MM.1S (cell line): ENCODE measurements at regions not wholly inside any gene's neighbourhood (a gene's known extent, or its start where the extent isn't known, plus 50 kb on each side); places are given as distances from the start of the nearest gene placed in this dataset.

Experiments
- EZH2 ChIP-seq: fragments of 300-600 bp; sonication (generic); optimal IDR thresholded peaks from 2 replicates; pipeline ENCODE3; 2017; ENCODE audit warnings: low read depth, mild to moderate bottlenecking, antibody characterized with exemption, low read length, mixed read lengths
- TF ChIP-seq, protein P1 (sequence below): fragments of 300-600 bp; sonication (generic); IDR thresholded peaks from 2 replicates; pipeline ENCODE4 v1.5.1; 2016; ENCODE audit warnings: antibody characterized with exemption, low read length, mixed read lengths

DNA sequence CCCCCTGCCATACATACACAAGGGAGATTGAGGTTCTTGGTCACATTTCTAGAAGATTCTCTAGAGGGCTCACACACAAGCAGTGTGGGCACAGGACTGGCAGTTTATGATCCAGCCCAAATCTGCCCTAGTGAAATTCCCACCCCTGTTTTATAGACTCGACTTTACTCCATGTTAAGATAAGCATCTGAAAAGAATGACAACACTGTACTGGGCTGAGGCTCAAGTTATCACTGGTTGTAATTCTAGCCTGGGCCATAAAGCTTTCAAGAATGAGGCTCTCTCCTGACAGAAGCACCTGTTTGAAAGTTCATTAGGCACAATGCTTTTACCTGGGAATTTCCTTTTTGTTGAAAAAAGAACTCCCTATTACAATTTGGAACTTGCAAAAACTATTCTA, 195.6 kb upstream of the GLI3 start:
- TF ChIP-seq, protein P1, sequence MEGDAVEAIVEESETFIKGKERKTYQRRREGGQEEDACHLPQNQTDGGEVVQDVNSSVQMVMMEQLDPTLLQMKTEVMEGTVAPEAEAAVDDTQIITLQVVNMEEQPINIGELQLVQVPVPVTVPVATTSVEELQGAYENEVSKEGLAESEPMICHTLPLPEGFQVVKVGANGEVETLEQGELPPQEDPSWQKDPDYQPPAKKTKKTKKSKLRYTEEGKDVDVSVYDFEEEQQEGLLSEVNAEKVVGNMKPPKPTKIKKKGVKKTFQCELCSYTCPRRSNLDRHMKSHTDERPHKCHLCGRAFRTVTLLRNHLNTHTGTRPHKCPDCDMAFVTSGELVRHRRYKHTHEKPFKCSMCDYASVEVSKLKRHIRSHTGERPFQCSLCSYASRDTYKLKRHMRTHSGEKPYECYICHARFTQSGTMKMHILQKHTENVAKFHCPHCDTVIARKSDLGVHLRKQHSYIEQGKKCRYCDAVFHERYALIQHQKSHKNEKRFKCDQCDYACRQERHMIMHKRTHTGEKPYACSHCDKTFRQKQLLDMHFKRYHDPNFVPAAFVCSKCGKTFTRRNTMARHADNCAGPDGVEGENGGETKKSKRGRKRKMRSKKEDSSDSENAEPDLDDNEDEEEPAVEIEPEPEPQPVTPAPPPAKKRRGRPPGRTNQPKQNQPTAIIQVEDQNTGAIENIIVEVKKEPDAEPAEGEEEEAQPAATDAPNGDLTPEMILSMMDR = no peak
- TF ChIP-seq EZH2 = no peak
